K562 (cell line): ENCODE measurements at regions not wholly inside any gene's neighbourhood (a gene's known extent, or its start where the extent isn't known, plus 50 kb on each side); places are given as distances from the start of the nearest gene placed in this dataset.

Source experiments
- ATAC-seq: fragments of 200-7000 bp; cut with Tn5 transposase; 3 replicates; pipeline ENCODE4 v1.9.1; 2020; ENCODE audit warnings: moderate library complexity
- BruUV-seq: library from RNA; stranded (reverse); fragments of 400-500 nt; replicated peaks from 2 replicates; lab custom pipeline; 2021; lab: Mats Ljungman, UMichigan
- CTCF ChIA-PET: fragments of 300-600 bp; formaldehyde crosslinking; extraction: SDS; loops from one replicate; lab custom pipeline; 2021; ENCODE audit warnings: low intra/inter-chr PET ratio; lab: Yijun Ruan, JAX
- POLR2A ChIA-PET: fragments of 300-600, 350-650 bp; sonication (Branson Sonifier 250); formaldehyde crosslinking; extraction: SDS; loops from one replicate; lab custom pipeline; 2021; ENCODE audit warnings: antibody characterized with exemption, inconsistent platforms; lab: Yijun Ruan, JAX
- DNase-seq, 4 experiments: peaks; one replicate each; pipeline versions ENCODE4 v3.0.0 to v3.0.0-alpha.2; 2011 to 2018; ENCODE audit warnings: low spot score in 3 of 4, mixed read lengths in 3 of 4; ENCODE audit errors: extremely low read depth in 1 of 4
- FAIRE-seq: peaks from 2 replicates; lab custom pipeline; 2011; peaks lifted over from hg19 to GRCh38; lab: Jason Lieb, UNC
- H2AFZ ChIP-seq: 2 replicates; pipeline ENCODE4 v1.6.0; 2011; ENCODE audit warnings: low read depth, low read length, control low read depth, inconsistent platforms
- H3K27ac ChIP-seq: fragments of 200-600 bp; 3 replicates; pipeline ENCODE4 v1.8.0; 2011; ENCODE audit warnings: low read depth, mild to moderate bottlenecking, control low read depth, inconsistent platforms, low read length, moderate library complexity, mixed read lengths; ENCODE audit errors: extremely low read depth
- H3K27me3 ChIP-seq, 2 experiments: fragments of 300-600 bp in 1 of 2; 2 replicates in 1 of 2; 3 replicates in 1 of 2; pipeline versions ENCODE4 v1.6.0 to v1.8.0; 2011; ENCODE audit warnings: inconsistent platforms in 2 of 2, low read length in 2 of 2, mild to moderate bottlenecking in 1 of 2, mixed read lengths in 1 of 2, moderate library complexity in 1 of 2; ENCODE audit not compliant: control insufficient read depth in 2 of 2, insufficient read depth in 2 of 2
- H3K36me3 ChIP-seq: fragments of 300-600 bp; 3 replicates; pipeline ENCODE4 v1.8.0; 2011; ENCODE audit warnings: mild to moderate bottlenecking, low read length, inconsistent platforms; ENCODE audit not compliant: control insufficient read depth, insufficient read depth
- H3K4me1 ChIP-seq, 2 experiments: fragments of 200-600 bp in 1 of 2; replicated peaks in 1 of 2; 2 replicates in 1 of 2; 3 replicates in 1 of 2; pipeline versions ENCODE4 v1.5.1 to v1.8.0; 2011; ENCODE audit warnings: inconsistent platforms in 2 of 2, low read length in 2 of 2, mild to moderate bottlenecking in 1 of 2, mixed read lengths in 1 of 2, moderate library complexity in 1 of 2; ENCODE audit not compliant: control insufficient read depth in 2 of 2, insufficient read depth in 2 of 2
- H3K4me2 ChIP-seq: 2 replicates; pipeline ENCODE4 v1.6.1; 2011; ENCODE audit warnings: low read length, control low read depth, inconsistent platforms, mixed read lengths; ENCODE audit not compliant: insufficient read depth
- H3K4me3 ChIP-seq: fragments of 200-600 bp; sonication (generic), shearing (Covaris generic); 2 replicates; pipeline ENCODE4 v1.5.1; 2016; ENCODE audit warnings: control low read depth, inconsistent platforms
- H3K79me2 ChIP-seq: fragments of 200-600 bp; 3 replicates; pipeline ENCODE4 v1.8.0; 2011; ENCODE audit warnings: low read length, inconsistent platforms; ENCODE audit not compliant: control insufficient read depth, insufficient read depth
- H3K9ac ChIP-seq, 2 experiments: 2 replicates each; pipeline versions ENCODE4 v1.6.0 to v1.6.1; 2011; ENCODE audit warnings: low read depth in 2 of 2, low read length in 2 of 2, control low read depth in 1 of 2, inconsistent platforms in 1 of 2, mild to moderate bottlenecking in 1 of 2, mixed read lengths in 1 of 2; ENCODE audit not compliant: insufficient read depth in 1 of 2
- H3K9me1 ChIP-seq: one replicate; pipeline ENCODE4 v1.6.0; 2011; ENCODE audit warnings: inconsistent platforms, mild to moderate bottlenecking, low read length, moderate library complexity; ENCODE audit not compliant: control insufficient read depth, insufficient read depth
- H3K9me3 ChIP-seq: replicated peaks from 2 replicates; pipeline ENCODE4 v1.5.1; 2011; ENCODE audit warnings: low read depth, low read length, inconsistent platforms; ENCODE audit not compliant: control insufficient read depth, insufficient read depth
- H4K20me1 ChIP-seq: replicated peaks from 2 replicates; pipeline ENCODE4 v1.6.1; 2011; ENCODE audit warnings: low read length, inconsistent platforms, mixed read lengths; ENCODE audit not compliant: control insufficient read depth, insufficient read depth
- ARID4B ChIP-seq: sonication (generic); formaldehyde crosslinking; IDR thresholded peaks from 2 replicates; pipeline ENCODE4 v1.8.0; 2022; ENCODE audit warnings: mild to moderate bottlenecking, missing genetic modification reagents
- CTCF ChIP-seq, 3 experiments: IDR thresholded peaks in 2 of 3; conservative IDR thresholded peaks in 1 of 3; 2 replicates each; pipeline ENCODE4 v1.5.1; 2011 to 2012; ENCODE audit warnings: low read length in 3 of 3, mild to moderate bottlenecking in 3 of 3, control low read depth in 2 of 3, improper control_type of control experiment in 1 of 3, inconsistent platforms in 1 of 3, low read depth in 1 of 3, mixed read lengths in 1 of 3, moderate library complexity in 1 of 3; ENCODE audit not compliant: insufficient read depth in 2 of 3
- E2F3 ChIP-seq: fragments of 250-450 bp; sonication (Bioruptor Pico); IDR thresholded peaks from 2 replicates; pipeline ENCODE4 v1.4.0; 2020; ENCODE audit warnings: mild to moderate bottlenecking
- FOXJ2 ChIP-seq: fragments of 200-800 bp; sonication (Bioruptor generic); IDR thresholded peaks from 2 replicates; pipeline ENCODE4 v1.6.1; 2016; ENCODE audit warnings: missing genetic modification characterization, missing compliant biosample characterization
- GABPB2 ChIP-seq: fragments of 250-450 bp; sonication (Bioruptor Pico); conservative IDR thresholded peaks from 2 replicates; pipeline ENCODE4 v1.5.1; 2021; ENCODE audit warnings: mild to moderate bottlenecking
- HCFC1 ChIP-seq: IDR thresholded peaks from 2 replicates; pipeline ENCODE4 v1.6.1; 2012; ENCODE audit warnings: low read depth, low read length, improper control_type of control experiment
- IRF9 ChIP-seq: fragments of 450-650 bp; IDR thresholded peaks from 2 replicates; pipeline ENCODE4 v1.6.1; 2016; ENCODE audit warnings: missing biosample characterization, missing genetic modification characterization
- MTA3 ChIP-seq: fragments of 450-650 bp; formaldehyde crosslinking; IDR thresholded peaks from 2 replicates; pipeline ENCODE4 v1.6.1; 2017; ENCODE audit warnings: mild to moderate bottlenecking, borderline replicate concordance
- MXD1 ChIP-seq: fragments of 250-450 bp; sonication (Bioruptor Pico); IDR thresholded peaks from 2 replicates; pipeline ENCODE4 v1.8.0; 2021; ENCODE audit warnings: borderline replicate concordance, mild to moderate bottlenecking, moderate library complexity; ENCODE audit not compliant: poor library complexity, severe bottlenecking
- PML ChIP-seq: IDR thresholded peaks from 2 replicates; pipeline ENCODE4 v1.6.1; 2012; ENCODE audit warnings: low read length, inconsistent platforms
- THRAP3 ChIP-seq: fragments of 450-650 bp; IDR thresholded peaks from 2 replicates; pipeline ENCODE4 v1.6.1; 2016; ENCODE audit warnings: mild to moderate bottlenecking, inconsistent platforms, borderline replicate concordance
- TOE1 ChIP-seq, 2 experiments: fragments of 450-650 bp in 1 of 2; sonication (generic) in 1 of 2; formaldehyde crosslinking in 1 of 2; IDR thresholded peaks; 2 replicates each; pipeline versions ENCODE4 v1.7.1 to v1.8.0; 2016 to 2022; ENCODE audit warnings: borderline replicate concordance in 2 of 2, mild to moderate bottlenecking in 2 of 2, antibody characterized with exemption in 1 of 2, inconsistent platforms in 1 of 2, low read depth in 1 of 2, missing genetic modification reagents in 1 of 2, moderate library complexity in 1 of 2
- ZNF449 ChIP-seq: fragments of 250-450 bp; sonication (Bioruptor Pico); IDR thresholded peaks from 2 replicates; pipeline ENCODE4 v1.8.0; 2022; ENCODE audit warnings: moderate library complexity, mild to moderate bottlenecking, inconsistent platforms
- WGBS: fragments of 100-300 bp; shearing (Covaris generic); methylation state at CpG from one replicate; pipeline ENCODE4 v1.1.6; 2016; ENCODE audit warnings: low coverage, mixed read lengths; ENCODE audit not compliant: insufficient coverage; ENCODE audit errors: missing lambda C conversion rate; 5-methylcytosine and 5-hydroxymethylcytosine counted together
- in situ Hi-C: fragments of 300-500 bp; cut with MboI; formaldehyde crosslinking; loops from 4 replicates; pipeline ENCODE4 v1.15.0; 2018; ENCODE audit warnings: inconsistent platforms, mixed read lengths
- intact Hi-C: fragments of 100-400 bp; cut with micrococcal nuclease; formaldehyde crosslinking; loops from 2 replicates; pipeline ENCODE4 v1.14.2; 2022

- DNase-seq (no peak), ATAC-seq (no peak), FAIRE-seq (no peak)
- Histone ChIP-seq H3K4me1 (no peaks in the 10 kb centered on the region), H3K9me3 (no peaks in the 10 kb centered on the region), H3K4me2 (no peak overlapping the region), H3K27me3 (peaks cover 0 to 3% of the 10 kb centered on the region in 2 experiments; a peak in 2 of 5 replicates), H3K9ac (no peak overlapping the region), H3K9me1 (no peaks in the 10 kb centered on the region), H3K36me3 (no peaks in the 10 kb centered on the region), H3K79me2 (no peaks in the 10 kb centered on the region), H2AFZ (no peak overlapping the region), H3K27ac (no peak overlapping the region), H4K20me1 (no peaks in the 10 kb centered on the region), H3K4me3 (no peak overlapping the region)
- ChIA-PET POLR2A (no interaction called here), CTCF (no interaction called here)
- in situ Hi-C loops, result no loop called here
- intact Hi-C loops, result no loop called here
- 0% methylated on average over 1 of the region's 1 CpG for WGBS
- no TSS peak for BruUV-seq
- TF ChIP-seq HCFC1 (no peak), PML (no peak), THRAP3 (no peak), GABPB2 (CRISPR knock-in tag) (no peak), E2F3 (no peak), MTA3 (no peak), ARID4B (no peak), ZNF449 (CRISPR knock-in tag) (no peak), TOE1 (IDR thresholded peaks at IDR 0.05; ENCODE audit: borderline replicate concordance) (no peak), TOE1 (CRISPR knock-in tag; IDR thresholded peaks at IDR 0.05; ENCODE audit: borderline replicate concordance, low read depth) (no peak), FOXJ2 (tag) (no peak), IRF9 (no peak), CTCF (IDR thresholded peaks at IDR 0.05 in 2 of 3, conservative IDR thresholded peaks at IDR 0.05 in 1 of 3; ENCODE audit: insufficient read depth in 2 of 3, low read depth in 1 of 3, low read length in 3 of 3) (no peak), MXD1 (no peak)
These were observed 120.3 kb upstream of the GOLGA8J start for GRCh38 chr15:29962407-29962806.
